ENCODE measurements at regions not wholly inside any gene's neighbourhood (a gene's known extent, or its start where the extent isn't known, plus 50 kb on each side); places are given as distances from the start of the nearest gene placed in this dataset.

DNA sequence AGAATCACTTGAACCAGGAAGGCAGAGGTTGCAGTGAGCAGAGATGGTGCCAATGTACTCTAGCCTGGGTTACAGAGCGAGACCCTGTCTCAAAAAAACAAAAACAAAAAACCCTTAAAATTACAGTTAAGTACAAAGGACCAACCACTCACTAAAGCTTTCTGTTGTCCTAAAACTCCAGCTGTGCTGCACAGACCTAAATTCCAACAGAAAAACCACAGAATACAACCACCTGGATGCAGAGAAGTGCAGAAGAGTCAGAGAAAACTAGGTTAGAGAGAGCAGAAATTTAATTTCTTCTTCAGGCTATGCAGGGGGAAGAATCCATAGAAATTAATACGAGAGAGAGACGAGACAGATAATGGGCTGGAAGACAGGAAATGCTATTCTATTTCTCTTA, 376.8 kb upstream of the CXorf51A start:
- no peak overlapping the region for H2AFZ ChIP-seq (ENCODE audit: low read length)
- H3K4me2 ChIP-seq (ENCODE audit: low read depth, low read length): no peak overlapping the region
- no peak overlapping the region for H3K27ac ChIP-seq (ENCODE audit: low read length)
- DNase-seq: no peak
- no peaks in the 10 kb centered on the region for H3K9me2 ChIP-seq (replicated peaks; ENCODE audit: insufficient read depth, low read length)
- TF ChIP-seq EZH2phosphoT487 (IDR thresholded peaks at IDR 0.05; ENCODE audit: low read length) (no peak), CTCF (IDR thresholded peaks at IDR 0.05; ENCODE audit: low read length) (no peak), EZH2 (optimal IDR thresholded peaks at IDR 0.05; ENCODE audit: low read depth, low read length) (no peak)
- H4K20me1 ChIP-seq (ENCODE audit: insufficient read depth, low read length): no peaks in the 10 kb centered on the region
- H3K4me1 ChIP-seq (ENCODE audit: low read length): no peaks in the 10 kb centered on the region
- no peaks in the 10 kb centered on the region for H3K9me3 ChIP-seq (replicated peaks; ENCODE audit: insufficient read depth, low read length)
- H3F3A ChIP-seq (ENCODE audit: insufficient read depth, low read length): no peaks in the 10 kb centered on the region
- H3K9ac ChIP-seq (ENCODE audit: low read length): no peak overlapping the region
- H3K79me2 ChIP-seq (ENCODE audit: low read length): no peaks in the 10 kb centered on the region
- H3K36me3 ChIP-seq (replicated peaks; ENCODE audit: insufficient read depth, low read length): no peaks in the 10 kb centered on the region
- no peaks in the 10 kb centered on the region for H3K27me3 ChIP-seq (replicated peaks; ENCODE audit: insufficient read depth, low read length)
- no peak overlapping the region for H3K4me3 ChIP-seq (ENCODE audit: low read length)

DNA sequence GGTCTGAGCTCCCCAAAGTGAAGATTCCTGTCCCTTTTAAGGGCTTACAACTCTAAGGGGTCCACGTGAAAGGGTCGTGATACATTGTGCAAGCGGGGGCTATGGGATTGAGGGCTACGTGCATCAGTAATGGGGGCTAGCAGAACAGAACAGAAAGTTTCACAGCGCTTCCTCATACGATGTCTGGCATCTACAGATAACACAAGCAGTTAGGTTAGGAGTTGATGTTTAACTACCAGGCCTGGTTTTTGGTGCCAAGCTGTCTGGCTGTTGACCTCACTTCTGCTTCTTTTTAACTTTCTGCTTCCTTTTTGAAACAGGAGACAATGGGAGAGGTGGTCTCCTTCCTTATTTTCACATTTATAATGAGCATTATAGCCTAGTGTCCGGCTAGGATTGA, 368.6 kb upstream of the CXorf51A start:
- Histone ChIP-seq H3K9ac (ENCODE audit: low read length) (no peak overlapping the region), H4K20me1 (ENCODE audit: insufficient read depth, low read length) (no peaks in the 10 kb centered on the region), H2AFZ (ENCODE audit: low read length) (no peak overlapping the region), H3K4me3 (ENCODE audit: low read length) (no peak overlapping the region), H3K36me3 (replicated peaks; ENCODE audit: insufficient read depth, low read length) (no peaks in the 10 kb centered on the region), H3K27ac (ENCODE audit: low read length) (no peak overlapping the region), H3K9me3 (replicated peaks; ENCODE audit: insufficient read depth, low read length) (no peaks in the 10 kb centered on the region), H3K4me2 (ENCODE audit: low read depth, low read length) (no peak overlapping the region), H3K79me2 (ENCODE audit: low read length) (no peaks in the 10 kb centered on the region), H3F3A (ENCODE audit: insufficient read depth, low read length) (no peaks in the 10 kb centered on the region), H3K4me1 (ENCODE audit: low read length) (no peaks in the 10 kb centered on the region), H3K9me2 (replicated peaks; ENCODE audit: insufficient read depth, low read length) (no peaks in the 10 kb centered on the region), H3K27me3 (replicated peaks; ENCODE audit: insufficient read depth, low read length) (no peaks in the 10 kb centered on the region)
- TF ChIP-seq CTCF (IDR thresholded peaks at IDR 0.05; ENCODE audit: low read length): no peak
- DNase-seq: no peak

DNA sequence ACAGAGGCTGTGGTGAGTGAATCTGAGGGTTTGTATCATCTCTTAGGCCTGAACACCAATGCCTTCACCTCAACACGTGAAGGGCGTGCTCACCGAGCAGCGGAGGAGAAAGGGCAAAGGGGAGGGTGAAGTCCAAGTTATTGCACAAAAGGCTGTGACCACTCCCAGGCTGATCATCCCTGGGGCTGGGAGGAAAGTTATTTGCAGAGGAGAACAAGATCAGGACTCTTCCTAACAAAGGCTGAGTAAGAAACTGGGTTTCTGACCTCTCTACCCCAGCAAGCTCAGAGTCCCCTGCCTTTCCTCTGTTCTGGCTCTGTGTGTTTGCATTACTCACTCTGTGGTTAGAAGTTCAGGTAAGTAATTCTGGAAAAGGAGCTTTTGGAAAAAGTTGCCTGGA, 366.3 kb upstream of the CXorf51A start:
- Histone ChIP-seq H2AFZ (ENCODE audit: low read length) (no peak overlapping the region), H3K9me2 (replicated peaks; ENCODE audit: insufficient read depth, low read length) (no peaks in the 10 kb centered on the region), H4K20me1 (ENCODE audit: insufficient read depth, low read length) (no peaks in the 10 kb centered on the region), H3K79me2 (ENCODE audit: low read length) (no peaks in the 10 kb centered on the region), H3K9me3 (replicated peaks; ENCODE audit: insufficient read depth, low read length) (no peaks in the 10 kb centered on the region), H3K27ac (ENCODE audit: low read length) (no peak overlapping the region), H3K36me3 (replicated peaks; ENCODE audit: insufficient read depth, low read length) (no peaks in the 10 kb centered on the region), H3K4me2 (ENCODE audit: low read depth, low read length) (no peak overlapping the region), H3K27me3 (replicated peaks; ENCODE audit: insufficient read depth, low read length) (no peaks in the 10 kb centered on the region), H3K4me3 (ENCODE audit: low read length) (no peak overlapping the region), H3K4me1 (ENCODE audit: low read length) (no peaks in the 10 kb centered on the region), H3K9ac (ENCODE audit: low read length) (no peak overlapping the region), H3F3A (ENCODE audit: insufficient read depth, low read length) (no peaks in the 10 kb centered on the region)
- TF ChIP-seq EZH2phosphoT487 (IDR thresholded peaks at IDR 0.05; ENCODE audit: low read length): no peak
- DNase-seq: no peak

DNA sequence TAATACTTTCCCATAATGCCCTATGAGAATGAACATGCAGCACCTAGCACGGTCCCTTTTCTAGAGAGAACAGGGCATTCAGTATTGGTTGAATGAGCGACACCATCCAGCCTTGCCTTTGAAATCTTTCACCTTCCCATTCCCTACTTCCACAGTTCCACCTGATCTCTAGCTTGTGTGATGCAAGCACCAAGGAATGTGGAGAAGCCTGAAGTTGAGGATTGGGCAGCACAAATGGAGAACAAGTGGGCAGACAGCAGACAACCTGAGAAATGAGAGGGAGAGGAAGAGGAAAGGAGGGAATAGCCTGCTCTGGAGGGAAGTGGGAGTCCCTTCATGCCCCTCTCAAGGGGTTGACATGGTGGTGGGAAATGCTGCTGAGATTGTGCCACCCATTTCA, 365.1 kb upstream of the CXorf51A start:
- Histone ChIP-seq H3F3A (ENCODE audit: insufficient read depth, low read length) (no peaks in the 10 kb centered on the region), H3K4me1 (ENCODE audit: low read length) (no peaks in the 10 kb centered on the region), H3K27me3 (replicated peaks; ENCODE audit: insufficient read depth, low read length) (no peaks in the 10 kb centered on the region), H3K9me3 (replicated peaks; ENCODE audit: insufficient read depth, low read length) (no peaks in the 10 kb centered on the region), H3K4me2 (ENCODE audit: low read depth, low read length) (no peak overlapping the region), H3K36me3 (replicated peaks; ENCODE audit: insufficient read depth, low read length) (no peaks in the 10 kb centered on the region), H3K27ac (ENCODE audit: low read length) (no peak overlapping the region), H3K9me2 (replicated peaks; ENCODE audit: insufficient read depth, low read length) (no peaks in the 10 kb centered on the region), H3K4me3 (ENCODE audit: low read length) (no peak overlapping the region), H2AFZ (ENCODE audit: low read length) (no peak overlapping the region), H4K20me1 (ENCODE audit: insufficient read depth, low read length) (no peaks in the 10 kb centered on the region), H3K79me2 (ENCODE audit: low read length) (no peaks in the 10 kb centered on the region), H3K9ac (ENCODE audit: low read length) (no peak overlapping the region)
- TF ChIP-seq EZH2 (optimal IDR thresholded peaks at IDR 0.05; ENCODE audit: low read depth, low read length) (no peak), EZH2phosphoT487 (IDR thresholded peaks at IDR 0.05; ENCODE audit: low read length) (no peak), CTCF (IDR thresholded peaks at IDR 0.05; ENCODE audit: low read length) (no peak)
- DNase-seq: no peak
